H9 (cell line): ENCODE measurements at regions not wholly inside any gene's neighbourhood (a gene's known extent, or its start where the extent isn't known, plus 50 kb on each side); places are given as distances from the start of the nearest gene placed in this dataset.

Source experiments
- DNase-seq: peaks from one replicate; pipeline ENCODE4 v3.0.0-alpha.2; 2017
- H2AFZ ChIP-seq: one replicate; pipeline ENCODE4 v1.6.1; 2013; ENCODE audit warnings: mild to moderate bottlenecking, low read length, control low read depth, moderate library complexity
- H2AK5ac ChIP-seq: 2 replicates; pipeline ENCODE4 v1.6.1; 2013; ENCODE audit warnings: low read length, control low read depth, mixed read lengths; ENCODE audit not compliant: insufficient read length
- H2BK120ac ChIP-seq: one replicate; pipeline ENCODE4 v1.6.1; 2013; ENCODE audit warnings: low read depth, mild to moderate bottlenecking, low read length, control low read depth, inconsistent platforms; ENCODE audit not compliant: poor library complexity, severe bottlenecking
- H2BK12ac ChIP-seq: 2 replicates; pipeline ENCODE4 v1.6.1; 2013; ENCODE audit warnings: low read length, control low read depth, mixed read lengths, low read depth; ENCODE audit not compliant: insufficient read length
- H2BK15ac ChIP-seq: 2 replicates; pipeline ENCODE4 v1.6.1; 2013; ENCODE audit warnings: low read depth, low read length, control low read depth
- H2BK20ac ChIP-seq: one replicate; pipeline ENCODE4 v1.6.1; 2013; ENCODE audit warnings: low read depth, mild to moderate bottlenecking, low read length, control low read depth, inconsistent platforms; ENCODE audit not compliant: poor library complexity, severe bottlenecking
- H2BK5ac ChIP-seq: 2 replicates; pipeline ENCODE4 v1.6.1; 2013; ENCODE audit warnings: low read length, control low read depth, mixed read lengths; ENCODE audit not compliant: insufficient read length
- H3K14ac ChIP-seq: 2 replicates; pipeline ENCODE4 v1.6.1; 2013; ENCODE audit warnings: low read length, control low read depth; ENCODE audit not compliant: insufficient read depth
- H3K18ac ChIP-seq: 2 replicates; pipeline ENCODE4 v1.6.1; 2013; ENCODE audit warnings: low read depth, mild to moderate bottlenecking, mixed read lengths, low read length, control low read depth; ENCODE audit not compliant: insufficient read length
- H3K23ac ChIP-seq: 2 replicates; pipeline ENCODE4 v1.6.1; 2013; ENCODE audit warnings: low read length, control low read depth, mixed read lengths, low read depth; ENCODE audit not compliant: insufficient read length
- H3K23me2 ChIP-seq: 2 replicates; pipeline ENCODE4 v1.6.1; 2013; ENCODE audit warnings: low read depth, mild to moderate bottlenecking, mixed read lengths, low read length, control low read depth; ENCODE audit not compliant: insufficient read length, poor library complexity, severe bottlenecking
- H3K27ac ChIP-seq: 2 replicates; pipeline ENCODE4 v1.5.1; 2013; ENCODE audit warnings: low read length, control low read depth, mixed read lengths, low read depth; ENCODE audit not compliant: insufficient read length
- H3K27me3 ChIP-seq: 2 replicates; pipeline ENCODE4 v1.6.1; 2013; ENCODE audit warnings: low read length, control low read depth, inconsistent platforms; ENCODE audit not compliant: insufficient read depth
- H3K4ac ChIP-seq: 2 replicates; pipeline ENCODE4 v1.6.1; 2013; ENCODE audit warnings: low read depth, mild to moderate bottlenecking, control low read depth, inconsistent platforms, low read length, moderate library complexity
- H3K4me1 ChIP-seq: 2 replicates; pipeline ENCODE4 v1.6.1; 2013; ENCODE audit warnings: low read length, control low read depth, inconsistent platforms; ENCODE audit not compliant: insufficient read depth
- H3K4me2 ChIP-seq: 2 replicates; pipeline ENCODE4 v1.6.1; 2013; ENCODE audit warnings: low read length, control low read depth, mixed read lengths; ENCODE audit not compliant: insufficient read length, insufficient read depth
- H3K56ac ChIP-seq: 2 replicates; pipeline ENCODE4 v1.6.1; 2013; ENCODE audit warnings: low read depth, mild to moderate bottlenecking, mixed read lengths, low read length, control low read depth; ENCODE audit not compliant: insufficient read length
- H3K79me1 ChIP-seq: 2 replicates; pipeline ENCODE4 v1.6.1; 2013; ENCODE audit warnings: low read depth, mild to moderate bottlenecking, moderate library complexity, low read length, control low read depth, inconsistent platforms; ENCODE audit not compliant: insufficient read depth, poor library complexity, severe bottlenecking
- H3K79me2 ChIP-seq: 2 replicates; pipeline ENCODE4 v1.6.1; 2013; ENCODE audit warnings: low read length, control low read depth, inconsistent platforms; ENCODE audit not compliant: insufficient read depth
- H3K9ac ChIP-seq: 2 replicates; pipeline ENCODE4 v1.6.1; 2013; ENCODE audit warnings: low read length, control low read depth, mixed read lengths; ENCODE audit not compliant: insufficient read length; ENCODE audit errors: extremely low read depth
- H3K9me3 ChIP-seq: one replicate; pipeline ENCODE4 v1.6.1; 2013; ENCODE audit warnings: low read depth, low read length, inconsistent platforms; ENCODE audit not compliant: control insufficient read depth
- H3T11ph ChIP-seq: one replicate; pipeline ENCODE4 v1.6.1; 2013; ENCODE audit warnings: mild to moderate bottlenecking, low read length, control low read depth, inconsistent platforms
- H4K20me1 ChIP-seq: one replicate; pipeline ENCODE4 v1.6.1; 2013; ENCODE audit not compliant: control insufficient read depth, insufficient read length, insufficient read depth
- H4K5ac ChIP-seq: 2 replicates; pipeline ENCODE4 v1.6.1; 2013; ENCODE audit warnings: low read depth, mild to moderate bottlenecking, mixed read lengths, low read length, control low read depth; ENCODE audit not compliant: insufficient read length
- H4K8ac ChIP-seq: replicated peaks from 2 replicates; pipeline ENCODE4 v1.6.1; 2013; ENCODE audit warnings: low read length, control low read depth, mixed read lengths, low read depth; ENCODE audit not compliant: insufficient read length
- H4K91ac ChIP-seq: 2 replicates; pipeline ENCODE4 v1.6.1; 2013; ENCODE audit warnings: low read depth, mild to moderate bottlenecking, moderate library complexity, mixed read lengths, low read length, control low read depth; ENCODE audit not compliant: insufficient read length
- H3K27ac Mint-ChIP-seq, 3 experiments: 2 replicates in 2 of 3; 3 replicates in 1 of 3; pipeline ENCODE4 v1.8.0; 2020 to 2021; ENCODE audit warnings: mixed read lengths in 3 of 3, mild to moderate bottlenecking in 1 of 3, moderate library complexity in 1 of 3
- H3K27me3 Mint-ChIP-seq: 2 replicates; pipeline ENCODE4 v1.8.0; 2021; ENCODE audit warnings: low read depth, mild to moderate bottlenecking, moderate library complexity, mixed read lengths
- H3K36me3 Mint-ChIP-seq, 3 experiments: 2 replicates in 2 of 3; 3 replicates in 1 of 3; pipeline ENCODE4 v1.8.0; 2020 to 2021; ENCODE audit warnings: low read depth in 3 of 3, mixed read lengths in 3 of 3; ENCODE audit not compliant: insufficient read depth in 1 of 3
- H3K4me1 Mint-ChIP-seq, 2 experiments: 2 replicates each; pipeline ENCODE4 v1.8.0; 2020; ENCODE audit warnings: mixed read lengths in 2 of 2
- H3K4me3 Mint-ChIP-seq, 2 experiments: 2 replicates in 1 of 2; 3 replicates in 1 of 2; pipeline ENCODE4 v1.8.0; 2020 to 2021; ENCODE audit warnings: mild to moderate bottlenecking in 2 of 2, mixed read lengths in 2 of 2, moderate library complexity in 1 of 2
- H3K9me3 Mint-ChIP-seq, 2 experiments: 2 replicates in 1 of 2; 3 replicates in 1 of 2; pipeline ENCODE4 v1.8.0; 2020; ENCODE audit warnings: mild to moderate bottlenecking in 2 of 2, mixed read lengths in 2 of 2, moderate library complexity in 1 of 2
- CTCF ChIP-seq: fragments of 200-600 bp; sonication (generic); conservative IDR thresholded peaks from 3 replicates; pipeline ENCODE4 v1.8.0; 2021; ENCODE audit warnings: antibody characterized with exemption, mild to moderate bottlenecking
- WGBS: extraction: QIAGEN DNeasy Blood & Tissue Kit; methylation state at CpG from one replicate; pipeline ENCODE4 v1.1.7; 2013; ENCODE audit warnings: missing lambda C conversion rate, low lambda C conversion rate, mixed read lengths; ENCODE audit not compliant: insufficient read length; ENCODE audit errors: extremely low coverage; 5-methylcytosine and 5-hydroxymethylcytosine counted together

GRCh38 chr20:9919271-9920014 is 80.6 kb upstream of the PAK5 start:
- Histone ChIP-seq H3K18ac (no peak overlapping the region), H4K8ac (no peak overlapping the region), H2BK12ac (no peak overlapping the region), H4K20me1 (no peaks in the 10 kb centered on the region), H3K56ac (no peak overlapping the region), H2BK15ac (no peak overlapping the region), H3K9ac (no peak overlapping the region), H3K14ac (no peak overlapping the region), H3K9me3 (no peaks in the 10 kb centered on the region), H4K5ac (no peak overlapping the region), H3K79me2 (no peaks in the 10 kb centered on the region), H3K27me3 (no peaks in the 10 kb centered on the region), H3K23me2 (no peaks in the 10 kb centered on the region), H3K4me1 (no peaks in the 10 kb centered on the region), H3K23ac (no peak overlapping the region), H3K79me1 (no peaks in the 10 kb centered on the region), H2BK5ac (no peak overlapping the region), H2BK20ac (no peak overlapping the region), H3K4ac (no peak overlapping the region), H3K27ac (no peak overlapping the region), H3K4me2 (no peak overlapping the region), H3T11ph (no peak overlapping the region), H2AFZ (no peak overlapping the region), H4K91ac (no peak overlapping the region), H2BK120ac (no peak overlapping the region), H2AK5ac (no peak overlapping the region)
- no peaks in the 10 kb centered on the region for H3K27me3 Mint-ChIP-seq
- WGBS: no CpG with 5 or more reads among the region's 5 CpGs
- no peak for DNase-seq
- no peak for TF ChIP-seq CTCF
- no peaks in the 10 kb centered on the region for H3K4me1 Mint-ChIP-seq
- H3K27ac Mint-ChIP-seq: no peak overlapping the region
- no peaks in the 10 kb centered on the region for H3K36me3 Mint-ChIP-seq
- H3K4me3 Mint-ChIP-seq: no peak overlapping the region
- no peaks in the 10 kb centered on the region for H3K9me3 Mint-ChIP-seq
